ENCODE measurements at regions not wholly inside any gene's neighbourhood (a gene's known extent, or its start where the extent isn't known, plus 50 kb on each side); places are given as distances from the start of the nearest gene placed in this dataset.

- no peak for DNase-seq (ENCODE audit: insufficient read length, low spot score)
- FAIRE-seq: no peak
- no peak for TF ChIP-seq CTCF (IDR thresholded peaks at IDR 0.05; ENCODE audit: insufficient read depth, missing control alignments)
Measured at GRCh38 chr22:22155146-22155545, 89.4 kb upstream of the VPREB1 start.

GRCh38 chr22:22154040-22154439 is 90.5 kb upstream of the VPREB1 start:
- DNase-seq (ENCODE audit: insufficient read length, low spot score): no peak
- FAIRE-seq: no peak
- no peak for TF ChIP-seq CTCF (IDR thresholded peaks at IDR 0.05; ENCODE audit: insufficient read depth, missing control alignments)

GRCh38 chr22:22151308-22151707 is 93.3 kb upstream of the VPREB1 start:
- DNase-seq (ENCODE audit: insufficient read length, low spot score) (no peak), FAIRE-seq (no peak)

GRCh38 chr22:22150457-22150856 is 94.1 kb upstream of the VPREB1 start:
- DNase-seq (ENCODE audit: insufficient read length, low spot score) (no peak), FAIRE-seq (no peak)
- no peak for TF ChIP-seq CTCF (IDR thresholded peaks at IDR 0.05; ENCODE audit: insufficient read depth, missing control alignments)

More at GRCh38 chr22:22151308-22151707, 93.3 kb upstream of the VPREB1 start:
- no peak for TF ChIP-seq CTCF (IDR thresholded peaks at IDR 0.05; ENCODE audit: insufficient read depth, missing control alignments)

GRCh38 chr22:22148905-22149304 is 95.7 kb upstream of the VPREB1 start:
- TF ChIP-seq CTCF (IDR thresholded peaks at IDR 0.05; ENCODE audit: insufficient read depth, missing control alignments): no peak
- no peak for FAIRE-seq

GRCh38 chr22:22144858-22145257 is 99.7 kb upstream of the VPREB1 start:
- TF ChIP-seq CTCF (IDR thresholded peaks at IDR 0.05; ENCODE audit: insufficient read depth, missing control alignments): no peak
- FAIRE-seq: no peak
- DNase-seq (ENCODE audit: insufficient read length, low spot score): no peak

More at GRCh38 chr22:22148905-22149304, 95.7 kb upstream of the VPREB1 start:
- DNase-seq (ENCODE audit: insufficient read length, low spot score): no peak

GRCh38 chr22:22143448-22143847 is 101.1 kb upstream of the VPREB1 start:
- TF ChIP-seq CTCF (IDR thresholded peaks at IDR 0.05; ENCODE audit: insufficient read depth, missing control alignments): no peak

More at GRCh38 chr22:22143448-22143847, 101.1 kb upstream of the VPREB1 start:
- DNase-seq (ENCODE audit: insufficient read length, low spot score) (no peak), FAIRE-seq (no peak)

Measured in D721Med (cell line).